ENCODE measurements at regions not wholly inside any gene's neighbourhood (a gene's known extent, or its start where the extent isn't known, plus 50 kb on each side); places are given as distances from the start of the nearest gene placed in this dataset.

- no peak for DNase-seq
Measured at GRCh38 chr5:128749136-128749898, 211.3 kb upstream of the FBN2 start.

GRCh38 chr5:128750155-128750554, 212.1 kb upstream of the FBN2 start:
- no peak for DNase-seq

DNA sequence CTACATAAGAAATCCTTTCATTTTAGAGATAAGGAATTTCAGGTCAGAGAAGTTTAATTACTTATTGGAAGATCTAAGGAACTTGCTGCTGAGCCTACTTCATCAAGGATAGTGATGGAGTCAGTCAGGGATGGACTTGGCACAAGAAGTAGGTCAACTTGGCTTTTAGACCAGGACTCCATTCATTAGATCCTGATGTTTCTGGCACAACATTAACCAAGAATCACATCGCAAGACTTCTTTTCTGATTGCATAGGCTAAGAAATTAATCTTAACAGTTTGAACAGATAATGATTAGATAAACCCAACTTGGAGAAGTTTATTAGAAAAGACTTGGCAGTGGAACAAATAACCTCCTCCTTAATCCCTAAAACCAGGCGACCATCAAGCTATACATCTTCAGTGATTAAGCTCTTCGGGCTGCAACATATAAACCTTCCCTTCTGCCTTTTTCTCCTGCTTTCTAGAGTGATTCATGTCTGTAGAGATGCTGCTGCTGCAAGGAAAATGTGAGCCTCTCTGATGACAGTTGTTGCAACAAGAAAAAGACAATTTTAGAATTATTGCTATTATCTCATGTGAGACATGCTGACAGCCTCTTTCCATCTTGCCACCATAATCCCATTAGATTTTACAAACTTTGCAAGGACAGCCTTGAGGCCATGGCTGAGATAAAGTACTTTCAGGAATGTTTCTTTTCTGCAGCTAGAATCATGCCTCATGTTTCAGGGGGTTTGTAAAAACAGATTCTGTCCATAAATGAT, 207.9 kb upstream of the SLC27A6 start:
- no peak for DNase-seq

- DNase-seq = no peak
Measured at GRCh38 chr5:128762661-128763306, 202.5 kb upstream of the SLC27A6 start.

GRCh38 chr5:128763321-128763720, 202.0 kb upstream of the SLC27A6 start:
- DNase-seq = no peak

DNA sequence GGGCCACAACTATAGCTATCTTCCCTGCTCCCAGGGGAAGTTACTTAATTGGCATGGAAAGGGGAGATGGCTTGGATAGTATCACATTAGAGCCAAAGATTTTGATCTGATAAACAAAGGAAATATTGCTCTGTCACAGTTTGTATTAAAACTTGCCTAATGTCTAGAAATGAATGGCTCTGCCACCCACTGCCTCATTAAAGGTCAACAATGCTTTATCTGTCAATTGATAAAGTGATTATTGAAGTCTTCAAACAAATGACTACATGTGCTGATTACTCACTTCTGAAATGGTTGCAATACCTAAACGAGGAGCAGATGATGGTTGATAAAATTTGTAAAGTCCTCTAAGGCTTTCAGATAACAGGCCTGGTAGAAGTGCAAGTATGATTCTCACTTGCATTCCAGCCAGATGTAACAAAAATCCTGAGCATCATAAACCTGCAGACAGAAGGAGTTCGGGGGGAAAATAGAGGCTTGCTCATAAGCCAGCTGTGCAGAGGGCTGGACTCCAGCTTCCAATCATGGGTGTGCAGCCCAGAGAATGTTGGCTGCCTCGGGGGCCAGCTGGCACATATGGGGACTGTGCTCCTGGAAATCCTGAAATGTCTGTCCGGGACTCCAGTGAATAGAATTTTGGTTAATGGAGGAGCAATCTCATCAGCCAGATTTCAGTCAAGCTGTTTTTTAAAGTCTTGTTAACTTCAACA, 200.5 kb upstream of the SLC27A6 start:
- no peak for DNase-seq

DNA sequence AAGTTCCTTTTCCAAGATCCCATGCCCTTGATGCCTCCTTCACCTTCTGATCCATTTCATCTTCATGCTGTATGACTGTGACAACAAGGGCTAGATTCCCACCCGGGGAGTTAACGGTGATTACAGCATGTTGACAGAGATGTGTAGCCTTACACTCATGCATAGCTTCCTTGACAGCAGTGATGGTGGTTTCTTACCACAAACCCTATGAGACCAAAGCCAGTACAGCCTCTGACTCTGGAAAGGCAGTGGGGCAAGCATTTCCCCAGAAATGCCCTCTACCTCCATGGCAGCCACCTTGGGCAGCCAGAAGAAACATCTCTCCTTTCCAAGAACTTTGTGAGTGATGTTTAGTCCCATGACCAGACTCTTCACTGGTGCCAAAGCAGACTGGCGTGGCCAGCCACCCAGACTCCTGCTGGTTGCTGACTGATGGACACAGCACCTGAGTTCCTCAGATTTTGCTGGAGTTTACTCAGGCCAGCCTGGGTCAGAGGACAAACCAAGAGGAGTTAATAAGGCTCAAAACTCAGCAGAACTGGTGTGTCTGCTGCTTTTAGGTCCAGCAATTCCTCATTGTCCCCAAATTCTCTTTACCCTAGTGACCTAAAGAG, 199.7 kb upstream of the SLC27A6 start:
- DNase-seq = no peak

GRCh38 chr5:128766406-128766805, 198.9 kb upstream of the SLC27A6 start:
- no peak for DNase-seq

- DNase-seq = no peak
Measured at GRCh38 chr5:128770907-128771306, 194.4 kb upstream of the SLC27A6 start.

DNA sequence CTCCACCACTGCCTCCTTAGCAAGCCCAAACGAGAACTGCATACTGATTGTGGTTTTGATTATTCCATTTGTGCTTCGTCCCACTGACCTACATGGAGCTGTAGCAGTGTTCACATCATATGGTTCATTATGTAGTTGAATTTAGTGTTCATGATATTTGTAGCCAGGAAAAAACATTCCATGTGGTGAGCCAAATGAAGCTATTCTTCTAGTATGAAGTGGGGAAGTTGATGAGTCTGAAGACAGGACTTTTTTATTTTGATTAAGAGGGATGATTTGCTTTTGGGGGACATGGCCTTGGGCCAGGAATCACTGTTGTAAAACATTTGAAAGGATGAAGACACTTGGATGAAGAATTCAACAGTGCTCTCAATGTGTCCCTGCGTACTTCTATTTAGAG, 192.9 kb upstream of the SLC27A6 start:
- no peak for DNase-seq

DNA sequence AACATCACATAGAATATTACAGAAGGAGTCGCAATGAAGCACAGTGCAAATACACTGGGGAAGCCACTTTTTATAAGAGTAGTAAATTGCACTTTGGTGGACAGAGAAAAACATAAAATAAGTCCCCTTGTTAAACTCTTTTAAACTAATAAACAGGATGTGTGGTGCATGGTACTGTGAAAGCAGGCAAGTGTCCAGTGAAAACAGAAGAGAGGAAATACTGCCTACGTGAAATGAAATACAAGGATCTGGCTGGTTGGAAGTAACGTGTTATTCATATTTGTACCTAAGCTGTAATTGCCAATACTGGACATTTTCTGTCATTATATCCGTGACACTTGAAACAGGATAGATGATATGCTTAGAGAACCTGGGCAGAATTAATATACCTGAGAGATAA, 191.9 kb upstream of the SLC27A6 start:
- no peak for DNase-seq

DNA sequence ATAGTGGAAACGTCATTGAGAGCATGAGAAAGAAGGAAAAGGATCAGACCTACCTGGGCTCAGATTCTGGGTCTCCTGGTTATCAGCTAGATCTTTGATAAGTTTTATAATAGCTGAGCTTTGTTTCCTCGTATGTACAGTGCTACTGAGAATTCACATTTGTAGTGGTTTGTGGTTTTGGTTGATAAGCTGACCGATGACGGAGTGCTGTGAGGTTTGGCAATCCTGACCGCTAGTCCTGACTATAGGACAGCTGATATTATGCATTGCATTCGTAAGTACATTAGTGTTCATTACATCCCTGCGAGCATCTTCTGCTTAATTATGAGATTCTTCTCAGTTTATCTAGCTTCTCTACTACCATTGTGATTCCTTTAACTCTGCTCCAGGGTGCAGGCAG, 190.7 kb upstream of the SLC27A6 start:
- DNase-seq = no peak

- DNase-seq = no peak
Measured at GRCh38 chr5:128775558-128775957, 189.7 kb upstream of the SLC27A6 start.

GRCh38 chr5:128777052-128777451, 188.2 kb upstream of the SLC27A6 start:
- DNase-seq = no peak

- no peak for DNase-seq
Measured at GRCh38 chr5:128778474-128778873, 186.8 kb upstream of the SLC27A6 start.

DNA sequence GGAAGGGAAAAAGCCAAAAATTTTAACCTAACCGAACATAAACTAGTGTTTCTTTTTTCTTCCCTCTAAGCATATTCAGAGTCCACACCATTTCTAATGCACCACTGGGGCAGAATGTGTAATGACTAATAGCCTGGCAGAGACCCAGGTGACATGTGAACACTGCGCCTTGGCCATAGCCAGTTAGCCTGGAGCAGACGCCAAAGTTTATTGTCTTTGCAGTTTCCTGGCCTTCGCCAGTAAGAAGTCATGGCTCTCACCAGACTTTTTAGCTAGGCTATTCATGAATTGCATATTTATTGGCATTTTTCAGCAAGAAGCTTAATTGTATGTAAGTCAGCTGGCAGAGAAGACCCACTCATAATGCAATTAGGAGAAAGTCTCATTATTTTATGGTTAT, 182.8 kb upstream of the SLC27A6 start:
- DNase-seq = peak; percentile 3

- no peak for DNase-seq
Measured at GRCh38 chr5:128784726-128785125, 180.6 kb upstream of the SLC27A6 start.

DNA sequence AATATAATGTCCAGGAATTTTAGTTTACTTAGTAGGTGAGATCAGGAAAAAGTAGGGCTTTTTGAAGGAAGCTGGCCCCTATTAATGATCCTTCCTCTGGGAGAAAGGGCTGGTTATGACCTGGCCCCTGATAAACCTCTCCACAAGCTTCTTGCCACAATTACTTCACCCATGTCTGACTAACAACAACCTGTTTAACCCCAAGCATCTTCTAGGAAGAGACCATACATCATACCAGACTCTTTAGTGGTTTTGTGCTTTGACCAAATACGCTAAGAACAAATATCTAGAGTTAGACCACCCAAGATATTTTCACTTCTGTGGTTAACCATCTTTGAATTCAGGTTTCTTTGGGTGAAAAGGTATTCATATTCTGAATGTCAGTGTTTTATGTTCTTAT, 174.0 kb upstream of the SLC27A6 start:
- no peak for DNase-seq

GRCh38 chr5:128796506-128796905, 168.8 kb upstream of the SLC27A6 start:
- DNase-seq = no peak

- DNase-seq = no peak
Measured at GRCh38 chr5:128798871-128799270, 166.4 kb upstream of the SLC27A6 start.

DNA sequence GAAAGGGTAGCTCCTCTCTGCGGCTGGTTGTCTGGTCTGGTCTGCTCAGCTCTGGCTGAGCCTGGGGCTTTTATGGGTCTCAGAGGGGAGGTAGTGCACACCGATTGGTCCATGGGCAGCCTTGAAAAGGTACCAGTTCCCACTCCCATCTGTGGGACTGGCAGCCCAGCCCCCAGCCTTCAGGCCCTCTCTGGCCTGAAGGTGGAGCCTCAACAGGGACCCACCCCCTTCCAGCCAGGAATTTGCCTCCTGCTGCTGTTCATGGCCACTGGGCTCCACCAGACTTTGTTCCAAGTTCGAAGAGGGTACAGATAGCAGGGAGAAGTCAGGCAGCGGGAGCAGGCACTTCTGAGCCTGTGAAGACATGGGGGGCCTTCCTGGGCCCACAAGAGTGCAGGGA, 165.3 kb upstream of the SLC27A6 start:
- no peak for DNase-seq

DNA sequence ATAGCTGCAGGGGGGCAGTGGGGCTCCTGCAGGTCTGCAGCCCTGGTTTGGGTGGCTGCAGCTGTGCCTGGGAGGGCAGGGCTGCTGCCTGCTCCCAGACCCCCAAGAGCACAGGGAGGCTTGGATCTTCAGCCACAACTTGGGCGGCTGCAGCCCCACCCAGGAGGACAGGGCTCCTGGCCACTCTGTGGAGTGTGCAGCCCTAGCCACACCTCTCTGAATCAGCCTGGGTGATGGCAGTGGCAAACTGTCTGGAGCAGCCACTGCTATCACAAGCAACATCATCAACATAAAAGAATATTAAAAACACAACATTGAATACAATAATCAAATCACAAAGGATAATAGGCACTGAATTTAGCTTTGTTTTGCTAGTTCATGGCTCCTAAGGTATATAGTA, 164.9 kb upstream of the SLC27A6 start:
- DNase-seq = no peak
